ENCODE measurements at regions not wholly inside any gene's neighbourhood (a gene's known extent, or its start where the extent isn't known, plus 50 kb on each side); places are given as distances from the start of the nearest gene placed in this dataset.

GRCh38 chr4:182048871-182049270 lies 194.3 kb upstream of the TENM3 start:
- no peak for TF ChIP-seq CTCF (conservative IDR thresholded peaks at IDR 0.05)
- no peak for TF ChIP-seq ZFX (IDR thresholded peaks at IDR 0.05)
- H3K27ac ChIP-seq, result no peak overlapping the region

- TF ChIP-seq CTCF (conservative IDR thresholded peaks at IDR 0.05) (no peak), ZFX (IDR thresholded peaks at IDR 0.05) (no peak)
- H3K27ac ChIP-seq, result no peak overlapping the region
Measured at GRCh38 chr4:182056866-182057265, 186.3 kb upstream of the TENM3 start.

GRCh38 chr4:182062458-182062857 lies 180.7 kb upstream of the TENM3 start:
- TF ChIP-seq ZFX (IDR thresholded peaks at IDR 0.05) (no peak), CTCF (conservative IDR thresholded peaks at IDR 0.05) (no peak)
- no peak overlapping the region for H3K27ac ChIP-seq

- no peak overlapping the region for H3K27ac ChIP-seq
- TF ChIP-seq CTCF (conservative IDR thresholded peaks at IDR 0.05), result no peak
- TF ChIP-seq ZFX (IDR thresholded peaks at IDR 0.05), result no peak
Measured at GRCh38 chr4:182062936-182063335, 180.3 kb upstream of the TENM3 start.

GRCh38 chr4:182063651-182064050 lies 179.6 kb upstream of the TENM3 start:
- no peak overlapping the region for H3K27ac ChIP-seq
- no peak for TF ChIP-seq ZFX (IDR thresholded peaks at IDR 0.05)
- TF ChIP-seq CTCF (conservative IDR thresholded peaks at IDR 0.05), result no peak

- TF ChIP-seq ZFX (IDR thresholded peaks at IDR 0.05), result no peak
- no peak for TF ChIP-seq CTCF (conservative IDR thresholded peaks at IDR 0.05)
- H3K27ac ChIP-seq, result no peak overlapping the region
Measured at GRCh38 chr4:182065255-182065654, 177.9 kb upstream of the TENM3 start.

GRCh38 chr4:182066037-182066436 lies 177.2 kb upstream of the TENM3 start:
- H3K27ac ChIP-seq, result no peak overlapping the region
- TF ChIP-seq CTCF (conservative IDR thresholded peaks at IDR 0.05), result no peak

Data from C4-2B (cell line).